ENCODE measurements at regions not wholly inside any gene's neighbourhood (a gene's known extent, or its start where the extent isn't known, plus 50 kb on each side); places are given as distances from the start of the nearest gene placed in this dataset.

DNA sequence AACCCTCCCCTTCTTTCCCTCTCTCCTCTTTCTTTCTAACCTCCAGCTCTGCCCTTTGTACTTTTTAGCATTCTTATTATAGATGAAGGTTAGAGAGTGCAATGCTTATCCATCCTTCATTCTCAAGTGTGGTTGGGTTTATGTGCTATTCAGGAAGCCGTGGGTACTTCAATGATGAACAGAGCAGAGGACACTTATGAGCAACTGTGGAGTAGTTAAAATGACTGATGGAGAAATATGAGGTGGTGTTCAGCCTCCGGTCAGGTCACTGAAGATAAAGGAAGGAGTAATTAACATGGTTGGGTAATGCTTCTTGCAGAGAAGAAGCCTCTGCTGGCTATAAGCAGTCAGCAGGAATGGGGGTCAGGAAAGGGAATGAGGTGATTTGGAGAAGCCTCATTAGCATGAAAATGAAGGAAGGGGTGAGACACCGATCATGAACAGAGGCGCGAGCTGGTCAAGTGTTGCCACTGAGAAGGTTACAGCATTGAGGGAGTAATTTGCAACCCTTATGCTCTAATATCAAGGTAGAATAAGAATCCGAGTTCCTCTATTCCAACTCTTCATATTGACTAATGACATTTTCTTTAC is 174.7 kb downstream of the LPIN1 start:
- DNase-seq (ENCODE audit: low read depth in 2 of 2, low spot score in 1 of 2) = no peak

DNA sequence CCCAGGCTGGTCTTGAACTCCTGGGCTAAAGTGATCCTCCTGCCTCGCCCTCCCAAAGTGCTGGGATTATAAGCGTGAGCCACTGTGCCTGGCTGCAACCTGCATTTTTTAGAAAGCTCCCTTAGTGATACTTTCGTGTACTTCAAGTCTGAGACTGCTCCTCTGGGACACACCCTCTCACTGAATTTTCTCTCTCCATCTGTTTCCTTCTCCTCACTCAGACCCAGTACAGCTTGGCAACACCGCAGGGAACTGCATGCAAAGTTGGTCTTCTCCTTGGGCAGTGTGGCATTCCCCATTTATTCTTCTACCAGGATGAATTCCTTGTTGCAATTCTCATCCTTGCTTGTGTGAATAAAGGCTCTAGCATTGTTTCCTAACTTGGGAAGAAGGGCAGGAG is 175.9 kb downstream of the LPIN1 start:
- no peak for DNase-seq (ENCODE audit: low read depth in 2 of 2, low spot score in 1 of 2)

DNA sequence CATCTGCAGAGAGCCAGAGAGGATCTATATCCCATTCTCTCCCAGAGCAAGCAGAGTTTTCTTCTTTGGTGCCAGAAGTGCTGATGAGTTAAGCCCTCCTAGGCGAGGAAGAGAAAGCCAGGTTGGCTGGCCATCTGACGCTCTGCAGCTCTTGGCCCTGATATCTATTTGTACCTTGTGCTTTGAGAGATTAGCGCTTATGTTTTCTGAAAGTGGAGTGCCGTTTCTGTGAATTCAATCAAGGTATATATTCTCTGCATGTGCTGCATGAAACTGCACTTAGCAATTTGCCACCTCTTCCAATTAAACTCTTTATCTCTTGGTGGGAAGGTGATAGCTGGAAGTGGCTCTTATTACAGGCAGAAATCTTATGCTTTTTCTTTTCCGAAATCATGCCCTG is 177.5 kb downstream of the LPIN1 start:
- DNase-seq (ENCODE audit: low read depth in 2 of 2, low spot score in 1 of 2) = no peak

DNA sequence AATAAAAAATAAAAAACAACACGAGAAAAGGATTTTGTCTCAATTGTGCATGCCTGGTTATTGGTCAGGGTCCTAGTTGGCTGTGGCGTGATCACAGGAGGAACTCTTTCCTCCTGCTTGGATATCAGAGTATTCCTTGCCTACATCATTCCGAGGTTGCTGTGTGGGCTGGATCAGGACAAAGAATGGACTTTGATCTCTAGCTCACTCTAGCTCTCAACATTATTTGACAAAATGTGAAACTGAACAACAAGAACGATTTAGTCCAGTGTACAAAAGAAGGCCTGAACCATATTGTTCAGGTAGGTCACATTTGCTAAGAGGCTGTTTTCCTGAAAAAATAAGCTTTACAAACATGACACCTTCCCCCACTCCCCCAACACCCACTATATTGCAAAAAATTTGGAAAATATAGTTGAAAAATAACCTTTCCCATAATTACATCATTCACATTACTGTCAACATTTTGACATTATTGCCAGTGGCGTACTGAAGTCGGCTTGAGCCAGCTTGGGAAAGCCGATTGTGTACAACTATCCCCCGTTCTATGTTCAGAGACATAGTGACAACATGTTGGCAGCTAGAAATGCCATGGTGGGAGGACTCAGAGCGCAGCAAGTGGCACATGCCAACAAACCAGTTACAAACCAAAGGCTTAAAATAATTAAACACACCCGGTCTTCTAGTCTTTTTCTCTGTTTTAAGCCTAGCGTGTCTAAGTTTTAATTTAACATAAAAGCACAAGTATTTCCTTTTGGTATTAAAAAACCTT is 179.0 kb downstream of the LPIN1 start:
- DNase-seq (ENCODE audit: low read depth in 2 of 2, low spot score in 1 of 2) = no peak

DNA sequence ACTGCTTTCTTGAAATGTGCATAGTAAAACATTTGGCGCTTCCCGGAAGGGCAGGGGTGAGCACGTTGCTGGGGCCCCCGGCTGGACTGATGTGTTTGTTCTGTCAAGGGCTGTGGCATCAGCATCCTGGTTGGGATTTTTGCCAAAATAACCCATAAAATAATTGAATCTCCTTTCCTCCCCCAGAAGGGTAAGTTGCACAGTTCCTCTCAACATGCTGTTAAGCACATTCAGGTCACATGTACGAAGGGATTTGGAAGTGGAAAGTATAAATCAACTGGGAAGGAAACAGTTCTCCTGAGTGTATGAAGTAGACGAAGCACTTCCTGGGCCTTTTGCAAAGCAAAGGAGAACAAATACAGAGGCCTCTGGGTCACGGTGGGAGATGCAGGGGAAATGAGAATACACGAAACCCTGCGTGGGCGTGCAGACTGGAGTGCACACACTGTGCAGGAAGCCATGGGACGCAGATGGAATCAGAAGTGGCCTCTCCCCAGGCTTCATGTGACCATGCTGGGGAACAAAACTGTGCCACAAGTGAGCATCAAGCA is 183.9 kb downstream of the LPIN1 start:
- no peak for DNase-seq (ENCODE audit: low read depth in 2 of 2, low spot score in 1 of 2)

DNA sequence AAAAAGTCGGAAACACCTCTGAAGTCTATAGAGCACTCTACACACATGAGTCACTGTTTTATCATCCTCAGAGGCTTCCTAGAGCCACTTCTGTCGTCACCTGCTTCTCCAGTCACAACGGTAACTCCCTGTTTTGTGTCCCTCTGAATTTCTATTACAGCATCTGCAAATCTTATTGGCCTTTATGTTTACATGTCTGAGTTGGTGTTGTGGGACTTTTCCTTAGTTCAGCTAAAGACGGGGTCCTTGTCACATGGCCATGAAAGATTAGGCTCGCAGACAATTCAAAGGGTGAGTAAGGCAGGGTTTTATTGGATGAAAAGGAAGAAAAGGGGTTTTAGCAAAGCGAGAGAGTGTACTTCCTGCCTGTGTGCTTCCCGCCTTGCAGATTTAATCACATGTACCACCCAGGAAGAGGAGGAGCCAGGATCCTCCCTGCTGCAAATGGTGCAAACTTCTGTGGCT is 185.6 kb downstream of the LPIN1 start:
- no peak for DNase-seq (ENCODE audit: low read depth in 2 of 2, low spot score in 1 of 2)

DNA sequence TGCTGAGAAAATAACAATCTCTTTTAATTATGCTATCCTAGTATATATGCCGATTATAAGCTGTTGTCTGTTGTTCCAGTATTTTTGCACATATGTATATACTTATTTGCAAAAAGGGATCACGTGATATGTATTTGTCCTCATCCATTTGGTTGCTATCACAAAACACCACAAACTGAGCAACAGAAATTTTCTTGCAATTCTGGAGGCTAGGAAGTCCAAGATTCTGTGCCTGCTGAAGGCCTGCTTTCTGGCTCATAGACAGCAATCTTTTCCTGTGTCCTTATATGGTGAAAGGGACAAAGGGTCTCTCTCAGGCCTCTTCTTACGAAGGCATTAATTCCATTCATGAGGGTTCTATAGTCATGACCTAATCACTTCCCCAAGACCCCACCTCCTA is 186.5 kb downstream of the LPIN1 start:
- DNase-seq (ENCODE audit: low read depth in 2 of 2, low spot score in 1 of 2) = no peak

DNA sequence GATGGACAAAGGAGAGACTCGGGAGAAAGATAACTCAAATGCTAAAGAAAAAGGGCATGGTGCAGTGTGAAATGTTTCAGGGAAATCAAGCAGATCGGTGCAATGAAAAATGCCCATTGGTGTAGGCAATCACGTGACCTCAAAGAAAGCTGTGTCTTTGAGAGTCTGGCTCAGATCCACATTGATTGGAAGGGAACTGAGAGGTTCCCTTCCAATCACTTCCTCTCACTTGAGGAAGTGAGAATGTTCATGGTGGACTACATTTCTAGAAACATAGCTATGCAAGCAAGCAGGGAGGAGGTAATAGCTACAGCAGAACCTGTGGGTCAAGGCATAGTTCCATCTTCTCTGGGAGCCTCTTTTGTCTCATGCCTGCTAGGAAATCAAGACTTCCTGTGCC is 187.4 kb downstream of the LPIN1 start:
- no peak for DNase-seq (ENCODE audit: low read depth in 2 of 2, low spot score in 1 of 2)

DNA sequence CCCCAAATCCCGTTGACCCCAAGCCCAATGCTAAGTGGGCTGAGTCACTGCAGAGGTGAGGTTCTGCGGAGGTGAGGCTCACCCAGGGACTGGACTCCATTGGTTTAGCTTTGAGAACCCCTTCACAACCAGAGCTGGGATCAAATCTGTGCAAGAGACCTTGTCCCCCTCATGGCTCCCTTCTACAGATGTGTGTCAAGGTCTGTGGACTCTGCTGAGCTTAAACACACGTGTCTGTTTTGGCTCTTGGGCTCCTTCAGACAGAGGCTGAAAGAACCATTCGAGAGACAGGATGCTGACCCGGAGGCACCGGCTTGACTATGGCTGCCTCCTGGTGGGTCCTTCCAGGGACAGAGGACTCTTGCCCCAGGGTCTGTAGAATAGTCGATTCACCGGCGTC is 190.3 kb downstream of the LPIN1 start:
- no peak for DNase-seq (ENCODE audit: low read depth in 2 of 2, low spot score in 1 of 2)

DNA sequence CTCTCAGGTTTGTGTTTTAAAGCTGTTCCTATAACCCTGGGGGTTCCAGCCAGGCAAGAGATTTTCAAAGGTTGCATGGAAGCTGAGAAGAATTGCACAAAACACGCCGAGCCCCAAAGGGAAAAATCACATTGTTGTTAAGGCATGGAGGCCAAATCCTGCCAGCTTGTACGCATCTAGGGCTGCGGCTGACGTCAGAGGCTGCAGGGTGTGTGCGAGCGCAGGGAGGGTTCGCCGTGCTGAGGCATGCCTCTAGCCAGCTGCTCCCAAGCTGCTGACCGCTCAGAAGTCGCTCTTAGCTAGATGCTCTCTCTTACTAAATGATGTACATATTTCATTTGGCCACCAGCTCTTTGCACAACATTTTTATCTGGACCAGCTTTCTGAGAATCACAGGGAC is 191.8 kb downstream of the LPIN1 start:
- DNase-seq (ENCODE audit: low read depth in 2 of 2, low spot score in 1 of 2) = no peak

DNA sequence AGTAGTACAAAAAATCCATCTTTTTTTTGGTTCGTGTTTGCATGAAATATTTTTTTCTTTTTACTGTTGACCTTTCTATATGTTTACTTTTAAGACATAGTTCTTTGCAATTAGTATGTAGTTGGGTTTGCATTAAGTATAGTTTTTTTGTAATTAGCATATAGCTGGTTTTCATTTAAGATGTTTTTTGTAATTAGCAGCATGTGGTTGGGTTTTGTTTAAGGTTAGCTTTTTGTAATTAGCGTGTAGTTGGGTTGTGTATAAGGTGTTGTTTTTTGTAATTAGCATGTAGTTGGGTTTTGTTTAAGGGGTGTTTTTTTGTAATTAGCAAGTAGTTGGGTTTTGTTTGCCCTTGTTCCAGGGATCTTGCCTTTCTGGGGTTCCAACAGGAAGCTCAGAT is 193.1 kb downstream of the LPIN1 start:
- DNase-seq (ENCODE audit: low read depth in 2 of 2, low spot score in 1 of 2) = no peak

DNA sequence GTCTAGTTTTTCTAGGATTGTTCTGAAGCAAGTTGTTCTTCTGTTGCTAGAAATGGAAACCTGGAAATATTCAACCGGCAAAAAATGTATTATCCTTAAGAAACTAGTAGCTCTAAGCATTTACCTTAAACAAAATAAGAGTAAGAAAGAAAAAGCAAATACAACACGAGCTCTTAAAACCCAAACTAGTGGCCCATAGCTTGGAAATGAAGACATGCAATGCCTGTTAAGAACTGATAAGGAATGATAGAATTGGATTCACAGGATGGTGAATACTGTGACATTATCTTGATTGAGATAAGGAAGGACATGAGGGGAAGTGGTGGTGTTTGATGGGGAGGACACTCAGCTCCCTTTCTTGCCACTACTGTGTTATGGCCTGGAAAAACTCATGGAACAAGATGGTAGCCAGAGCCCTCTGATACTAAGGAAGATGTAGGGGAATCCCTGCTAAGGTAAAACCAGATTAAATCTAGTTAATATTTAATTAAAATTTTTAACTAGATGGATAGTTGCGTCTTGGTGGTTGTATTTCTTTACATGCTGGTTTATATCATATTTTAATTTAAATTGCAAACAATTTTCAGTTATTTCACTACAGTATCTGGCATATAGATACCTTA is 193.8 kb downstream of the LPIN1 start:
- no peak for DNase-seq (ENCODE audit: low read depth in 2 of 2, low spot score in 1 of 2)

DNA sequence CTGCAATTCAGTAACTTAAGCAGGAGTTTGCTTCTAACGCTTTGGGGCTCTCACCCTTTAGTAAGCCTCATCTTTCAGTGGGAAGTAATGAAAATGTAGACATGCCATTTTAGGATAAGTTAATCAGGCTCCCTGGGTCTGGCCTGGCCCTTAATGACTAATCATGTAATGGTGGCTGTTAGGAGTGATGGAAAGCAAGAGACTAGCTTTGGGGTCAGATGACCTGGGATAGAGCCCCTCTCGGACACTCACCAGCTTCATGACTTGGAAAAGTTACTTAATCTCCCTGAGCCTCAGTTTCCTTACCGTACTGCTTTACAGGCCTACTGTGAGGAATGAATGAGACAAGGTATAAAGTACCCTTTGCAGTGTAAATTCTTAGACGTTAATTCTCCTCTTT is 194.4 kb downstream of the LPIN1 start:
- DNase-seq (ENCODE audit: low read depth in 2 of 2, low spot score in 1 of 2) = no peak

DNA sequence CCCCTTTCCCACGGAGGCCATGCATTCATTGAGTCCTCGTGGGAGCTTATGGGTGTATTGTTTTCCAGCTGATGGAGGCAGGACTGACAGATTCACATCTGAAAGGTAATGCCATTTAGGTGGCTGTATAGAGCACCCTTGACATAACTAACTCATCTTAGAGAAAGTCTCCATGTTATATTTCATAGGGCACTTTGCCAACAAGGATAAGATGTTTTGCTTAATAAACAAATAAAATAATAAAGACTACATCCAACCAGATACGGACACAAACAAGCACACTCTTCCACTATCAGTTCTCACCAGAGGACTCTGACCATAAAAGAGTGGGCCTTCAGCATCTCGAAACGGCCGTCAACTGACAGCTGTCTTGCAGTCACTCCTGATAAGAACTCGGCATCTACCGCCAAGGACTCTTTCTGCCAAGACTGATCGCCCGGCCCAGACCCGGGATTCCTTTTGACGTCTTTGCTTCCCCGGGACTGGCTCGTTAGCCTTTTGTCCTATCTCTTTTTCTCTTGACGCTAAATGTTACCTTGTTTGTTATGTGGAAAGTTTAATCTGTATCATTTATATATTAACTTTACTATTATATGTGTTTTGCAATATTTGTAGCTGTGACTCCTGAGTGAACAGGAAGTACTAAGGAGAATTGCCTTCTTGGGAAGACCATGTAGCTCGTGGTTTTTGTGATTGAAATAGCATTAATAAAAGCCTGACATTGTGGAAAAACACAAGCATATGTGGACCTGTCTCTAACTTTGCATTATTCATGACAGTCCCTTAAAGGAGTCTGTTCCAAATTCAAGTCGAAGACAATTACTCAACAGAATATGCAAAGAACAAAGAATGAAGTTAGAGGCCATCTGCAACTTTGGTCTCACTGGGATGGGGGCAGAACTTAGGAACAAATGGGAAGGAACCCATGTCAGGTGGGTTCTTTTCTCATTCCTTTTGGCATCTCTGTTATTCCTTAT is 195.1 kb downstream of the LPIN1 start:
- DNase-seq (ENCODE audit: low read depth in 2 of 2, low spot score in 1 of 2) = no peak

DNA sequence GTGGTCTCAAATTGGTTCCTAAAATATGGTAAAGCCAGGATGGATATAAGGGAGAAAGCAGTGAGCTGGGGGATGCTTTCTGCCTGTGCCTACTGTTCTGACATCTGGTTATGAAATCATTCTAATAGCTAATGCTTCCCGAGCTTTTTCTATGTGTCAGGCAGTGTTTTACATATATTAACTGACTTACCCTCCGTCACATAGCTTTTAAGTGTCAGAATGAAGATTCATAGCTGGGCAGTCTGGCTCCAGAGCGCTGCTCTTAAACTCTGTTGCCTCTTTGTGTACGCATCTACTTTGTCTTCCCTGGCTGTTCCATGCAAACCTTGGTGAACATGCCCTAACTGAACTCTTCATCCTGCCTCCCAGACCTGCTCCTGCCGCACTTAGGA is 195.7 kb downstream of the LPIN1 start:
- no peak for DNase-seq (ENCODE audit: low read depth in 2 of 2, low spot score in 1 of 2)

DNA sequence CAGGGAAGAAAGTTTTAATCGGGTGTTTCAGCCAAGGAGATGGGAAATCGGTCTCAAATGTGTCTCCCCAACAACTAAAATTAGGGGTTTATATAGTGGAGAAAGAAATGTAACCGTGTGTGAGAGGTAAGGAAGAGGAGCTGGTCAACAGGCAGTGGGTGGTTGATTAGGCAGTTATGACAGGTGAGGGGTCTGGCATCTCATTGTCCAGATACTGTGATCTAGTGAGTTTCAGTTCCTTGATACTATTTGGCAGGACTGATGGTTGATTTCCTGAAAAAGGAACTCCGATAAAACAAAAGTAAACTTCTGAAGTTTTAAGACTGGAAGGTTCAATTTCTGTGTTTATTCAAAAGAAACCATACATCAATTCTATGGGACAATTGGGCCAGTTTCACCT is 197.9 kb downstream of the LPIN1 start:
- no peak for DNase-seq (ENCODE audit: low read depth in 2 of 2, low spot score in 1 of 2)

DNA sequence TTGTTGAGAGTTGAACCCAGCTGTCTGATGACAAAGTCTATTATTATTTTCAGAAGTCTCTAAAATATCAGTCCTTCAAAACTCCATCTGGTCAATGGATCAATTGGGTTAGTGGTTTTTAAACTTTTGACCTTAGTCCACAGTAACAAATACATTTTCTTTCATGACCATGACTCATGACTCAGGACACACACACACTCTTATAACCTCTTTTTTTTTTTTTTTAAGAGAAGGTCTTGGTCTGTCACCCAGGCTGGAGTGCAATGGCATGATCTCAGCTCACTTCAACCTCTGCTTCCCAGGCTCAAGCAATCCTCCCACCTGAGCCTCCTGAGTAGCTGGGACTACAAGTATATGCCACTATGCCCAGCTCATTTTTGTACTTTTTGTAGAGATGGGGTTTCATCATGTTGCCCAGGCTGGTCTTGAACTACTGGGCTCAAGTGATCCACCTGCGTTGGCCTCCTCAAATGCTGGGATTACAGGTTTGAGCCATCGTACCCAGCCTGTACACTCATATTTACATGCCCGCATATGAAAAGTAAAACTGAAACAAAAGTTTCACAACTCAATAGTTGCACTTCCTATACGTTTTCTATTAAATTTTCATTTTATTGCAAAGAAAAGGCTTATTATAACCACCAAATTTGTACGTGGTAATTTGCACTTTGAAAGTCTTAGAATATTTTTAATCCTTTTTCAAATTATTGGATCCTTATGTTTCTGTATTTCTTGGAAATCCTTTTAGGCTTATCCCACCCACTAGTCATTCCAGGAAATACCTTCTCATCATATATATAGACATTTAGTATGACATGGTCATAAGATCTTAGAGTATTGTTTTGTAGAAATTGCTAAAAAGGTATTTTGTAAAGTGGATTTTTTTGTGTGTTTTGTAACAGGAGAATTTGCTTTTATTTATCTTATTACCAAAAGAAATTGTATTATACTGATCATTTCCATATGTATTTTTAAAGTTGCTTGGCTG is 199.0 kb downstream of the LPIN1 start:
- DNase-seq (ENCODE audit: low read depth in 2 of 2, low spot score in 1 of 2) = no peak

DNA sequence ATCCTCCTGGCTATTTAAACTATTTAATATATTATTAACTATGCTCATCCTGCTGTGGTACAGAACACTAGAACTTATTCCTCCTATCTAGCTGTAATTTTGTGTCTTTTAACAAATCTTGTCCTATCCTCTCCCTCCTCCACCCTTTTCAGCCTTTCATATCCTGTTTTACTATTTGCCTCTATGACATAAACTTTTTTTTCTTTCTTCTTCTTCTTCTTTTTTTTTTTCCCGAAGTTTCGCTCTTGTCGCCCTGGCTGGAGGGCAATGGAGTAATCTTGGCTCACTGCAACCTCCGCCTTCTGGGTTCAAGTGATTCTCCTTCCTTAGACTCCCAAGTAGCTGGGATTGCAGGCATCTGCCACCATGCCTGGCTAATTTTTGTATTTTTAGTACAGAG is 201.5 kb downstream of the LPIN1 start:
- no peak for DNase-seq (ENCODE audit: low read depth in 2 of 2, low spot score in 1 of 2)

DNA sequence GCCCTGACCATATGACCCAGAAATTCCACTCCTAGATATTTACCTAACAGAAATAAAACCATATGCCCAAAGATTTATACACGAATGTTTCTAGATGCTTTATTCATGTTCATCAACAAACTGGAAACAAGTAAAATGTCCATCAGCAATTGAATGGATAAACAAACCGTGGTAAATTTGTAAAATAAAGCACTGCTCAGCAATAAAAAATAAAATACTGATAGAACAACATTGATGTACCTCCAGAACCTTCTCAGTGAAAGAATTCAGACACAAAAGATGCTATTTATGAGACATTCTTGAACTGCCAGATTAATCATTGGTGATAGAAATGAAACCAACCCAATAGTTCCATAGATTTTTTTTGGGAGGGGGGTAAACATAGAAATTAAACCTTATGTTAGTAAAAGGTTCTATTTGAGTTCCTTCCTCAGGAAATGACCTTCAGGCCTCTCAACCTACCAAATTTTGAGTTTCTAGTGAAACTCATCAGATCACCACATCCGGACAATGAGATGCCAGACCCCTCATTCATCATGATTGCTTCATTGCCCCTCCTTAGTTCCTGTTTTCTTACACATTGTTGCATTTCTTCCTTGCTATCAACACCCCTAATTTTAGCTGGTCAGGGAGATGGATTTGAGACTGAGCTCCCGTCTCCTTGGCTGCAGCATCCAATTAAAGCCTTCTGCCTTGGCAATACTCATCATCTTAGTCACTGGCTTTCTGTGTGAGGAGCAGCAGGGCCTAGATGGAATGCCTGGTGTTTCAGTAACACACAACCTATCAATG is 203.5 kb downstream of the LPIN1 start:
- no peak for DNase-seq (ENCODE audit: low read depth in 2 of 2, low spot score in 1 of 2)
